ENCODE measurements at regions not wholly inside any gene's neighbourhood (a gene's known extent, or its start where the extent isn't known, plus 50 kb on each side); places are given as distances from the start of the nearest gene placed in this dataset.

GRCh38 chr18:39596891-39597290, 2031.3 kb upstream of the CELF4 start:
- Histone ChIP-seq H3K9me2 (replicated peaks; ENCODE audit: low read length) (no peaks in the 10 kb centered on the region), H3F3A (ENCODE audit: low read length, unreplicated experiment) (no peaks in the 10 kb centered on the region), H3K27me3 (ENCODE audit: low read length) (no peaks in the 10 kb centered on the region), H4K20me1 (ENCODE audit: low read length) (no peaks in the 10 kb centered on the region), H2AFZ (ENCODE audit: low read length) (no peak overlapping the region), H3K4me2 (ENCODE audit: low read length) (no peak overlapping the region), H3K36me3 (ENCODE audit: low read depth, low read length) (no peaks in the 10 kb centered on the region), H3K27ac (ENCODE audit: low read length) (no peak overlapping the region), H3K79me2 (ENCODE audit: low read length) (no peaks in the 10 kb centered on the region), H3K4me1 (ENCODE audit: insufficient read depth, low read length) (peaks cover 6% of the 10 kb centered on the region; the same call in 1 of the 2 replicates), H3K9me3 (ENCODE audit: low read length) (no peaks in the 10 kb centered on the region), H3K4me3 (ENCODE audit: low read length) (no peak overlapping the region), H3K9ac (ENCODE audit: low read length) (no peak overlapping the region)
- POLR2A ChIA-PET (ENCODE audit: unreplicated experiment) = no interaction called here
- DNase-seq (no peak), ATAC-seq (no peak)
- TF ChIP-seq CTCF (conservative IDR thresholded peaks at IDR 0.05; ENCODE audit: low read depth, low read length) (no peak), EZH2 (IDR thresholded peaks at IDR 0.05; ENCODE audit: low read length, unreplicated experiment) (no peak), EZH2phosphoT487 (IDR thresholded peaks at IDR 0.05; ENCODE audit: borderline replicate concordance, low read length) (no peak)
- intact Hi-C loops (cut with micrococcal nuclease) = no loop called here
- BruUV-seq (replicated peaks) = no TSS peak
- CTCF ChIA-PET = no interaction called here

- intact Hi-C loops (cut with micrococcal nuclease) = no loop called here
- CTCF ChIA-PET = no interaction called here
- no peak for TF ChIP-seq CTCF (conservative IDR thresholded peaks at IDR 0.05; ENCODE audit: low read depth, low read length)
- no peak for TF ChIP-seq EZH2 (IDR thresholded peaks at IDR 0.05; ENCODE audit: low read length, unreplicated experiment)
- TF ChIP-seq EZH2phosphoT487 (IDR thresholded peaks at IDR 0.05; ENCODE audit: borderline replicate concordance, low read length) = no peak
Measured at GRCh38 chr18:39596221-39596620, 2030.6 kb upstream of the CELF4 start.

GRCh38 chr18:39594206-39594605, 2028.6 kb upstream of the CELF4 start:
- no peak overlapping the region for H3K4me2 ChIP-seq (ENCODE audit: low read length)

More at GRCh38 chr18:39596221-39596620, 2030.6 kb upstream of the CELF4 start:
- no peaks in the 10 kb centered on the region for H4K20me1 ChIP-seq (ENCODE audit: low read length)
- DNase-seq (no peak), ATAC-seq (no peak)
- H3F3A ChIP-seq (ENCODE audit: low read length, unreplicated experiment) = no peaks in the 10 kb centered on the region
- no peak overlapping the region for H3K9ac ChIP-seq (ENCODE audit: low read length)
- no TSS peak for BruUV-seq (replicated peaks)
- H3K9me3 ChIP-seq (ENCODE audit: low read length) = no peaks in the 10 kb centered on the region
- no peak overlapping the region for H3K27ac ChIP-seq (ENCODE audit: low read length)
- no peaks in the 10 kb centered on the region for H3K9me2 ChIP-seq (replicated peaks; ENCODE audit: low read length)
- no peak overlapping the region for H3K4me2 ChIP-seq (ENCODE audit: low read length)
- no peaks in the 10 kb centered on the region for H3K27me3 ChIP-seq (ENCODE audit: low read length)
- H3K4me1 ChIP-seq (ENCODE audit: insufficient read depth, low read length) = peaks cover 6% of the 10 kb centered on the region; the same call in 1 of the 2 replicates
- H2AFZ ChIP-seq (ENCODE audit: low read length) = no peak overlapping the region
- no peak overlapping the region for H3K4me3 ChIP-seq (ENCODE audit: low read length)
- POLR2A ChIA-PET (ENCODE audit: unreplicated experiment) = no interaction called here
- H3K36me3 ChIP-seq (ENCODE audit: low read depth, low read length) = no peaks in the 10 kb centered on the region
- no peaks in the 10 kb centered on the region for H3K79me2 ChIP-seq (ENCODE audit: low read length)

More at GRCh38 chr18:39594206-39594605, 2028.6 kb upstream of the CELF4 start:
- H3K9ac ChIP-seq (ENCODE audit: low read length) = no peak overlapping the region
- H3K4me3 ChIP-seq (ENCODE audit: low read length) = no peak overlapping the region
- no peaks in the 10 kb centered on the region for H3K9me2 ChIP-seq (replicated peaks; ENCODE audit: low read length)
- no peaks in the 10 kb centered on the region for H4K20me1 ChIP-seq (ENCODE audit: low read length)
- H3K4me1 ChIP-seq (ENCODE audit: insufficient read depth, low read length) = peaks cover 6% of the 10 kb centered on the region; the same call in 1 of the 2 replicates
- no peak for ATAC-seq
- BruUV-seq (replicated peaks) = no TSS peak
- H3F3A ChIP-seq (ENCODE audit: low read length, unreplicated experiment) = no peaks in the 10 kb centered on the region
- TF ChIP-seq CTCF (conservative IDR thresholded peaks at IDR 0.05; ENCODE audit: low read depth, low read length) (no peak), EZH2 (IDR thresholded peaks at IDR 0.05; ENCODE audit: low read length, unreplicated experiment) (no peak), EZH2phosphoT487 (IDR thresholded peaks at IDR 0.05; ENCODE audit: borderline replicate concordance, low read length) (no peak)
- H3K9me3 ChIP-seq (ENCODE audit: low read length) = no peaks in the 10 kb centered on the region
- intact Hi-C loops (cut with micrococcal nuclease) = no loop called here
- H3K27me3 ChIP-seq (ENCODE audit: low read length) = no peaks in the 10 kb centered on the region
- CTCF ChIA-PET = no interaction called here
- POLR2A ChIA-PET (ENCODE audit: unreplicated experiment) = no interaction called here
- H2AFZ ChIP-seq (ENCODE audit: low read length) = no peak overlapping the region
- no peaks in the 10 kb centered on the region for H3K36me3 ChIP-seq (ENCODE audit: low read depth, low read length)
- H3K79me2 ChIP-seq (ENCODE audit: low read length) = no peaks in the 10 kb centered on the region
- no peak for DNase-seq
- H3K27ac ChIP-seq (ENCODE audit: low read length) = no peak overlapping the region
